ENCODE measurements at regions not wholly inside any gene's neighbourhood (a gene's known extent, or its start where the extent isn't known, plus 50 kb on each side); places are given as distances from the start of the nearest gene placed in this dataset.
A peak's percentile ranks its signal among the peaks of the same experiment; 100 is the strongest.

GRCh38 chr10:129074939-129075338 is 392.1 kb upstream of the MGMT start:
- WGBS, 2 donors = 29 to 75% methylated on average over 3 of the region's 3 CpGs
- no peak overlapping the region for H3K27ac ChIP-seq
- H3K36me3 ChIP-seq = no peaks in the 10 kb centered on the region
- H3K4me1 ChIP-seq = peaks cover 0 to 25% (median 19%) of the 10 kb centered on the region in 4 donors
- H3K27me3 ChIP-seq = no peaks in the 10 kb centered on the region
- TF ChIP-seq POLR2A (IDR thresholded peaks at IDR 0.05) (no peak), EP300 (IDR thresholded peaks at IDR 0.05) (no peak), CTCF (IDR thresholded peaks at IDR 0.05) (no peak), POLR2AphosphoS5 (IDR thresholded peaks at IDR 0.05) (no peak)
- intact Hi-C loops (cut with DNase I) = no loop called here
- H3K9me3 ChIP-seq = no peaks in the 10 kb centered on the region
- H3K4me3 ChIP-seq = no peak overlapping the region
- no peak for DNase-seq

DNA sequence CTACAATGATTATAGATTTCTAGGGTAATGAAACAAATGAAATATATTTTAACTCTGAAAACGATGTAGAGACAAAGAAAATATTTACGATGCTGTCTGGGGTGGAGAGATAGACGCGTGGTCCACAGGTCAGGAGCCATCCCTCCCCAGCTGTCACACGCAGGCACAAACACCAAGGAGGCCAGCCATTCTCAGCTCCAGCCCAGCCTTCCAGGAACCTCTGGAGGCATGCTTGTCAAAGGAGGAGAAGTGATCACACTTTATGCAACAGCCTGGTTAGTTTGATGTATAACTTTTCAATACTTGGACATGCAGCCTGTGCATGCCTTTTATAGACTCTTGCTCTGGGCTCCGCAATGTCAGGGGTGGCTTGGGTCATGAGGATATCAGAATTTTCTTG is 391.5 kb upstream of the MGMT start:
- Histone ChIP-seq H3K36me3 (no peaks in the 10 kb centered on the region), H3K27ac (no peak overlapping the region), H3K27me3 (no peaks in the 10 kb centered on the region), H3K9me3 (no peaks in the 10 kb centered on the region), H3K4me3 (no peak overlapping the region), H3K4me1 (peaks cover 0 to 25% (median 19%) of the 10 kb centered on the region in 4 donors)
- intact Hi-C loops (cut with DNase I) = no loop called here
- 60 to 75% methylated on average over 6 of the region's 6 CpGs for WGBS, 2 donors
- TF ChIP-seq EP300 (IDR thresholded peaks at IDR 0.05) (no peak), CTCF (IDR thresholded peaks at IDR 0.05) (no peak), POLR2AphosphoS5 (IDR thresholded peaks at IDR 0.05) (no peak), POLR2A (IDR thresholded peaks at IDR 0.05) (no peak)
- no peak for DNase-seq

GRCh38 chr10:129075927-129076326 is 391.1 kb upstream of the MGMT start:
- intact Hi-C loops (cut with DNase I) = no loop called here

GRCh38 chr10:129078346-129078745 is 388.7 kb upstream of the MGMT start:
- no peak overlapping the region for H3K4me3 ChIP-seq
- H3K27ac ChIP-seq = peak overlapping the region in 3 of 4 donors; percentile 26 to 38 (median 36)
- 57 to 72% methylated on average over 3 of the region's 3 CpGs for WGBS, 2 donors
- H3K36me3 ChIP-seq = no peaks in the 10 kb centered on the region
- no peaks in the 10 kb centered on the region for H3K27me3 ChIP-seq
- intact Hi-C loops (cut with DNase I) = no loop called here
- DNase-seq = no peak
- no peak for TF ChIP-seq POLR2A (IDR thresholded peaks at IDR 0.05)
- no peak for TF ChIP-seq EP300 (IDR thresholded peaks at IDR 0.05)
- no peak for TF ChIP-seq CTCF (IDR thresholded peaks at IDR 0.05)
- no peak for TF ChIP-seq POLR2AphosphoS5 (IDR thresholded peaks at IDR 0.05)
- H3K4me1 ChIP-seq = peaks cover 0 to 25% (median 19%) of the 10 kb centered on the region in 4 donors
- no peaks in the 10 kb centered on the region for H3K9me3 ChIP-seq

More at GRCh38 chr10:129075927-129076326, 391.1 kb upstream of the MGMT start:
- Histone ChIP-seq H3K9me3 (no peaks in the 10 kb centered on the region), H3K4me3 (no peak overlapping the region), H3K27ac (no peak overlapping the region), H3K36me3 (no peaks in the 10 kb centered on the region), H3K4me1 (peaks cover 0 to 25% (median 19%) of the 10 kb centered on the region in 4 donors), H3K27me3 (no peaks in the 10 kb centered on the region)
- no peak for DNase-seq
- 88 to 92% methylated on average over 11 of the region's 11 CpGs for WGBS, 2 donors
- TF ChIP-seq POLR2A (IDR thresholded peaks at IDR 0.05) = no peak
- no peak for TF ChIP-seq CTCF (IDR thresholded peaks at IDR 0.05)
- no peak for TF ChIP-seq POLR2AphosphoS5 (IDR thresholded peaks at IDR 0.05)
- no peak for TF ChIP-seq EP300 (IDR thresholded peaks at IDR 0.05)

GRCh38 chr10:129078746-129079145 is 388.3 kb upstream of the MGMT start:
- intact Hi-C loops (cut with DNase I) = no loop called here
- DNase-seq = no peak

More at GRCh38 chr10:129078746-129079145, 388.3 kb upstream of the MGMT start:
- no peaks in the 10 kb centered on the region for H3K9me3 ChIP-seq
- H3K4me1 ChIP-seq = peaks cover 0 to 25% (median 19%) of the 10 kb centered on the region in 4 donors
- H3K27me3 ChIP-seq = no peaks in the 10 kb centered on the region
- no peak overlapping the region for H3K4me3 ChIP-seq
- WGBS, 2 donors = 72 to 81% methylated on average over 7 of the region's 7 CpGs
- no peak for TF ChIP-seq CTCF (IDR thresholded peaks at IDR 0.05)
- TF ChIP-seq POLR2AphosphoS5 (IDR thresholded peaks at IDR 0.05) = no peak
- TF ChIP-seq EP300 (IDR thresholded peaks at IDR 0.05) = no peak
- no peak for TF ChIP-seq POLR2A (IDR thresholded peaks at IDR 0.05)
- no peaks in the 10 kb centered on the region for H3K36me3 ChIP-seq
- peak overlapping the region in 3 of 4 donors; percentile 26 to 38 (median 36) for H3K27ac ChIP-seq

All from sigmoid colon (tissue), 6 donors.